ENCODE measurements at regions not wholly inside any gene's neighbourhood (a gene's known extent, or its start where the extent isn't known, plus 50 kb on each side); places are given as distances from the start of the nearest gene placed in this dataset.

- no TSS peak for BruUV-seq (replicated peaks)
- Histone ChIP-seq H3K4me2 (no peak overlapping the region), H3K9me2 (ENCODE audit: insufficient read depth) (no peaks in the 10 kb centered on the region), H3K9me3 (ENCODE audit: insufficient read depth, low read depth) (no peaks in the 10 kb centered on the region), H3K4me3 (no peak overlapping the region), H3K27ac (no peak overlapping the region), H3K27me3 (ENCODE audit: insufficient read depth, low read depth) (no peaks in the 10 kb centered on the region), H3K4me1 (replicated peaks; ENCODE audit: insufficient read depth) (no peaks in the 10 kb centered on the region), H2AFZ (no peak overlapping the region), H3K79me2 (ENCODE audit: low read depth) (no peaks in the 10 kb centered on the region), H3K36me3 (ENCODE audit: low read depth) (no peaks in the 10 kb centered on the region), H3F3A (ENCODE audit: insufficient read depth, low read depth) (no peaks in the 10 kb centered on the region), H4K20me1 (ENCODE audit: insufficient read depth) (no peaks in the 10 kb centered on the region)
- TF ChIP-seq, protein P1, sequence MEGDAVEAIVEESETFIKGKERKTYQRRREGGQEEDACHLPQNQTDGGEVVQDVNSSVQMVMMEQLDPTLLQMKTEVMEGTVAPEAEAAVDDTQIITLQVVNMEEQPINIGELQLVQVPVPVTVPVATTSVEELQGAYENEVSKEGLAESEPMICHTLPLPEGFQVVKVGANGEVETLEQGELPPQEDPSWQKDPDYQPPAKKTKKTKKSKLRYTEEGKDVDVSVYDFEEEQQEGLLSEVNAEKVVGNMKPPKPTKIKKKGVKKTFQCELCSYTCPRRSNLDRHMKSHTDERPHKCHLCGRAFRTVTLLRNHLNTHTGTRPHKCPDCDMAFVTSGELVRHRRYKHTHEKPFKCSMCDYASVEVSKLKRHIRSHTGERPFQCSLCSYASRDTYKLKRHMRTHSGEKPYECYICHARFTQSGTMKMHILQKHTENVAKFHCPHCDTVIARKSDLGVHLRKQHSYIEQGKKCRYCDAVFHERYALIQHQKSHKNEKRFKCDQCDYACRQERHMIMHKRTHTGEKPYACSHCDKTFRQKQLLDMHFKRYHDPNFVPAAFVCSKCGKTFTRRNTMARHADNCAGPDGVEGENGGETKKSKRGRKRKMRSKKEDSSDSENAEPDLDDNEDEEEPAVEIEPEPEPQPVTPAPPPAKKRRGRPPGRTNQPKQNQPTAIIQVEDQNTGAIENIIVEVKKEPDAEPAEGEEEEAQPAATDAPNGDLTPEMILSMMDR (conservative IDR thresholded peaks at IDR 0.05): no peak
- no peak for DNase-seq
- ChIA-PET CTCF (no interaction called here), POLR2A (ENCODE audit: unreplicated experiment) (no interaction called here)
- intact Hi-C loops (cut with micrococcal nuclease; ENCODE audit: unreplicated experiment): no loop called here
Observed at GRCh38 chr1:193656841-193657240, 470.4 kb upstream of the B3GALT2 start.

DNA sequence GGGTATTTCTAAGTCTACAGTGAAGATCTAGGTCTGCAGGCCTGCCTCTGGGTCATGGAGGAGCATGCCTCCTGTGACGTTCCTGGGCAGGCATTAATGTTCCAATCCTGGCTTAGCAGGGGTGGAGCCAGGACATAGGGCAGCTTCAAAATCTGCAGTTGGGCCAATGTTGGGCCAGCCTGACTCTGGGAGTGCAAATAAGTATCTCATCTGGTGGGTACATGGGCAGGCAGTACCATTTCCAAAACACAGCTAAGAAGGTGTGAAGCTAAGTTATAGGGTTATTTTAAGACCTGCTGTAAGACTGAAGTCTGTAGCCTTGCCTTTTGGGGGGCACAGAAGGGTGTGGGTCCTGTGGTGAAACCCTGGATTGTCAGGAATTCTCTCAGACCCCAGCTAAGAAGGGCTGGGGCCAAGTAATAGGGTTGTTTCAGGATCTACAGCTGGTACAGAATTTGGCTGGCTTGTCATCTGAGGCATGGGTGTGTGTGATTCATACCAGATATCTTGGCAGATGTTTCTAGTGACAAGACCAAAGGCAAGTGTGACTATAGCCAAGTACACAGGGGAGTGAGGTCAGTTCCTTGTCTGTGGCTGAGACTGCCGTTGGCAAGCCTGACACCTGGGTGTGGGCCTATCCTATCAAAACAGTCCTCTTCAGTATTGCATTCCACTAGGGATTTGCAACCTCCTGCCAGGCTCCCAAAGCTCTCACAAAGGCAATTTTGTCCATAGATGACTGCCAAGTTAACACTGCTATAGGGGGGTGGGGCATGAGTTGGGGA, 468.7 kb upstream of the B3GALT2 start:
- no peaks in the 10 kb centered on the region for H3K36me3 ChIP-seq (ENCODE audit: low read depth)
- H3K27ac ChIP-seq: no peak overlapping the region
- no peak overlapping the region for H2AFZ ChIP-seq
- no peak for DNase-seq
- H3K4me3 ChIP-seq: no peak overlapping the region
- no peaks in the 10 kb centered on the region for H3K9me2 ChIP-seq (ENCODE audit: insufficient read depth)
- no peaks in the 10 kb centered on the region for H3F3A ChIP-seq (ENCODE audit: insufficient read depth, low read depth)
- BruUV-seq (replicated peaks): no TSS peak
- H4K20me1 ChIP-seq (ENCODE audit: insufficient read depth): no peaks in the 10 kb centered on the region
- no peaks in the 10 kb centered on the region for H3K9me3 ChIP-seq (ENCODE audit: insufficient read depth, low read depth)
- POLR2A ChIA-PET (ENCODE audit: unreplicated experiment): no interaction called here
- H3K4me2 ChIP-seq: no peak overlapping the region
- no peaks in the 10 kb centered on the region for H3K79me2 ChIP-seq (ENCODE audit: low read depth)
- intact Hi-C loops (cut with micrococcal nuclease; ENCODE audit: unreplicated experiment): no loop called here
- CTCF ChIA-PET: no interaction called here
- no peak for TF ChIP-seq EZH2 (IDR thresholded peaks at IDR 0.05; ENCODE audit: low read depth)
- TF ChIP-seq, protein P1 (conservative IDR thresholded peaks at IDR 0.05): no peak
- no peaks in the 10 kb centered on the region for H3K27me3 ChIP-seq (ENCODE audit: insufficient read depth, low read depth)
- H3K4me1 ChIP-seq (replicated peaks; ENCODE audit: insufficient read depth): no peaks in the 10 kb centered on the region

- no peak overlapping the region for H2AFZ ChIP-seq
- H3K79me2 ChIP-seq (ENCODE audit: low read depth): no peaks in the 10 kb centered on the region
- H3K4me1 ChIP-seq (replicated peaks; ENCODE audit: insufficient read depth): no peaks in the 10 kb centered on the region
- H3K9me3 ChIP-seq (ENCODE audit: insufficient read depth, low read depth): no peaks in the 10 kb centered on the region
- no peak for DNase-seq
- TF ChIP-seq, protein P1 (conservative IDR thresholded peaks at IDR 0.05): no peak
- no peak for TF ChIP-seq EZH2 (IDR thresholded peaks at IDR 0.05; ENCODE audit: low read depth)
- H3F3A ChIP-seq (ENCODE audit: insufficient read depth, low read depth): no peaks in the 10 kb centered on the region
- no peak overlapping the region for H3K27ac ChIP-seq
- no TSS peak for BruUV-seq (replicated peaks)
- CTCF ChIA-PET: no interaction called here
- H4K20me1 ChIP-seq (ENCODE audit: insufficient read depth): no peaks in the 10 kb centered on the region
- no peaks in the 10 kb centered on the region for H3K36me3 ChIP-seq (ENCODE audit: low read depth)
- POLR2A ChIA-PET (ENCODE audit: unreplicated experiment): no interaction called here
- 0 out of 2 replicates have a peak, but pooled peaks cover 10% of the 10 kb centered on the region for H3K9me2 ChIP-seq (ENCODE audit: insufficient read depth)
- intact Hi-C loops (cut with micrococcal nuclease; ENCODE audit: unreplicated experiment): no loop called here
- no peak overlapping the region for H3K4me3 ChIP-seq
- no peaks in the 10 kb centered on the region for H3K27me3 ChIP-seq (ENCODE audit: insufficient read depth, low read depth)
- no peak overlapping the region for H3K4me2 ChIP-seq
Observed at GRCh38 chr1:193649587-193649986, 463.2 kb upstream of the B3GALT2 start.

Measured in PC-9 (cell line).